Heart left ventricle (tissue), 13 donors: ENCODE measurements at regions not wholly inside any gene's neighbourhood (a gene's known extent, or its start where the extent isn't known, plus 50 kb on each side); places are given as distances from the start of the nearest gene placed in this dataset.

Experiments used
- POLR2A ChIP-seq, 2 donors: fragments of 450-650 bp; IDR thresholded peaks; one replicate each; pipeline ENCODE4 v1.6.1; 2017; ENCODE audit warnings: antibody characterized with exemption in 2 of 2, mild to moderate bottlenecking in 2 of 2, moderate library complexity in 2 of 2
- TF ChIP-seq, protein P1 (sequence below), 12 donors: fragments of 200-600 bp; sonication (generic) in 4 of 12; IDR thresholded peaks; one replicate each; pipeline versions ENCODE4 v1.5.0 to v1.8.0; 2018 to 2022; ENCODE audit warnings: antibody characterized with exemption in 12 of 12, mild to moderate bottlenecking in 5 of 12
- donor health status: ischemic (EF 13 %, LVEDD 7.1; RV severe dilation, severe dysfunction).
- donor health status: DM: no; HTN: yes; CAD: no.
- donor health status: DM: no; HTN: no; CAD: no.
- donor health status: ischemic (EF 25% LVEDD 6.9; RV normal size, moderate dysfunction).
- donor health status: ischemic (EF 25% LVEDD 5.7; RV mildly dilated, moderate dysfunction).
- donor health status: ischemic (EF 35%, LVEDD 5.7; RV mildly dilated, moderate dysfunction).
- donor health status: nonischemic (EF 11% LVEDD 7.7; RV severe dilation, severe dysfunction).
- donor health status: DM: yes; HTN: yes; CAD: no.
- donor health status: PGD.
- donor health status: ischemic (EF 29% LVEDD 5.4; RV normal size, mild dysfunction).
- donor health status: nonischemic (EF 23%, LVEDD 6.1; RV moderate dilation, normal function).

DNA sequence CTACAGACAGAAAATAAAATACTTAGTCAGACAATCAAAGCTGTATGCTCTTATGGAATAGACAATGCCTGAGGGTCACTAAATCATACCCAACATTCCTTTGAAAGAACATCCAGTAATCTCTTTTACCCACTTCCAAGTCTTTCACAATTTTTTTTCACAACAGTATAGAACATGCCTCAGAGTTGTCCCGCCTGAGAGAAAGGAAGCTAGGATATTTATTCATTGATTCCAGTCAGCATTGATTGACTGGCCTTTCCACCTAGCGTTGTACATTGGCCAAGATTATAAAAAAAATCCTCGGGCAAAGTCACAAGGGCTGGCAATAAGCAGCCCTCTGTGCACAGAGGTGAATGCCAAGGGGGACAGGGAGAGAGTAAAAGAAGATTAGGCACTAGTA, 318.1 kb upstream of the PIK3R1 start:
- TF ChIP-seq, protein P1, sequence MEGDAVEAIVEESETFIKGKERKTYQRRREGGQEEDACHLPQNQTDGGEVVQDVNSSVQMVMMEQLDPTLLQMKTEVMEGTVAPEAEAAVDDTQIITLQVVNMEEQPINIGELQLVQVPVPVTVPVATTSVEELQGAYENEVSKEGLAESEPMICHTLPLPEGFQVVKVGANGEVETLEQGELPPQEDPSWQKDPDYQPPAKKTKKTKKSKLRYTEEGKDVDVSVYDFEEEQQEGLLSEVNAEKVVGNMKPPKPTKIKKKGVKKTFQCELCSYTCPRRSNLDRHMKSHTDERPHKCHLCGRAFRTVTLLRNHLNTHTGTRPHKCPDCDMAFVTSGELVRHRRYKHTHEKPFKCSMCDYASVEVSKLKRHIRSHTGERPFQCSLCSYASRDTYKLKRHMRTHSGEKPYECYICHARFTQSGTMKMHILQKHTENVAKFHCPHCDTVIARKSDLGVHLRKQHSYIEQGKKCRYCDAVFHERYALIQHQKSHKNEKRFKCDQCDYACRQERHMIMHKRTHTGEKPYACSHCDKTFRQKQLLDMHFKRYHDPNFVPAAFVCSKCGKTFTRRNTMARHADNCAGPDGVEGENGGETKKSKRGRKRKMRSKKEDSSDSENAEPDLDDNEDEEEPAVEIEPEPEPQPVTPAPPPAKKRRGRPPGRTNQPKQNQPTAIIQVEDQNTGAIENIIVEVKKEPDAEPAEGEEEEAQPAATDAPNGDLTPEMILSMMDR (IDR thresholded peaks at IDR 0.05) = no peak
- no peak for TF ChIP-seq POLR2A (IDR thresholded peaks at IDR 0.05)
